GM19239 (cell line): ENCODE measurements at regions not wholly inside any gene's neighbourhood (a gene's known extent, or its start where the extent isn't known, plus 50 kb on each side); places are given as distances from the start of the nearest gene placed in this dataset.

ENCODE experiments used
- DNase-seq: peaks from one replicate; pipeline ENCODE4 v3.0.0; 2011; ENCODE audit warnings: low spot score; ENCODE audit not compliant: insufficient read length
- FAIRE-seq: peaks from 2 replicates; lab custom pipeline; 2011; peaks lifted over from hg19 to GRCh38; lab: Jason Lieb, UNC

DNA sequence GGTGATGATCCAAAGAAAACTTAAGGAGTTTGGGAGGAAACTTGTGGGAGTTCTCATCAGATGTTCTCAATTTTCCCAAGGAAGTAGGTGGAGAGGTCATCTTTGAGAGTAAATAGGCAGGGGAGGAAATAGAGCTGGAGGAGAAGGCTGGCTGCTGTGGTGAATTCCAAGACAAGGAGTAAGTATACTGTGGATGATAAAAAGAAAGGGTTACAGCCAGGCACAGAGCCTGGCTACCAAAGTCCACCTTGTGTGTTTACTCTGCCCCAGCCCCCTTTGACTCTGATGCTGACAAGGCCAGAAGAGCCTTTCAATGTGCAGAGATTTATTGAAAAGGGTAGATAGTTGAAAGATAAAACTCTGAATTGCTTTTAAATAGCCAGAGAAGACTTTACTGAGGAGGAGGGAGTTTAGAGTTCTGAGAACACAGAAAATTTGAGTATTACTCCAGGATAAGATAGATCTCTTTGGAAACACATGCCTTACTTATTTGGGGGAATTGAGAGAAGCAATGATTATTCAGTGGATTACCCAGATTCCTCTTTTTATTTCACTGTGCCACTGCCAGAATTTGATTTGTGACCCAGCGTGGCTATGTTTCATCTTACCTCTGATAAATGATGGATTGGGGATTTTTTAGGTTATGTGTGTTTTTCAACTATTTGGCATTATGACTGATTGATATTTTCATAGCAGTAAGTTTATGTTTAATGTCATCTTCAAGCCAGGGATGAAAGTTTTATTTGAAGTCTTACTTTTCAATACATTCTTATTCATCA lies 182.6 kb upstream of the JAG1 start:
- no peak for FAIRE-seq
- no peak for DNase-seq

DNA sequence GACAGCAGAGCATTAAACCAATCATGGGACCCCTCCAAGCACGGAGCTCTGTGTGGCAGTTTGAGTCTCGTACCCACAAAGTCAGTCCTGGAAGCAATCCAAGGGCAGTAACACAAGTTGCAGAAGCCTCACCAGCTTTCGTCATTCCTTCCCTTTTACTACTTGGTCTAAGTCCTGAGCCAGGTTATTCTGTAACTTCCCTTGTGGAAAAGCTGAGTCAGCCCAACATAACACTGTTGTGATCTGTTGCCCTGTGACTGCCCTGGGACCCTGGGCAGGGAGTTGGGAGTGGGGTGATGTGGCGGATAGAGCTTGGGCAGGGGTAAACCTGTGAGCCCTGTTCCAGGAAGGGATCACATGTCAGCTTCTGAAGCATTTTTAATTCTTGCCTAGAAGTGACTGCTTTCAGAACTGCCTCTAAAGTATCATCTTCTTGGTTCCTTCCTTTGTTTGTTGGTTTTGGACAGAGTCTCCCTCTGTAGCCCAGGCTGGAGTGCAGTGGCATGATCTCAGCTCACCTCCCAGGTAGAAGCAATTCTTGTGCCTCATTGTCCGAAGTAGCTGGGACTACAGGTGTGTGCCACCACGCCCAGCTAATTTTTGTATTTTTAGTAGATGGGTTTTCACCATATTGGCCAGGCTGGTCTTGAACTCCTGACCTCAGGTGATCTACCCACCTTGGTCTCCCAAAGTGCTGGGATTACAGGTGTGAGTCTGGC lies 183.7 kb upstream of the JAG1 start:
- FAIRE-seq (no peak), DNase-seq (no peak)

DNA sequence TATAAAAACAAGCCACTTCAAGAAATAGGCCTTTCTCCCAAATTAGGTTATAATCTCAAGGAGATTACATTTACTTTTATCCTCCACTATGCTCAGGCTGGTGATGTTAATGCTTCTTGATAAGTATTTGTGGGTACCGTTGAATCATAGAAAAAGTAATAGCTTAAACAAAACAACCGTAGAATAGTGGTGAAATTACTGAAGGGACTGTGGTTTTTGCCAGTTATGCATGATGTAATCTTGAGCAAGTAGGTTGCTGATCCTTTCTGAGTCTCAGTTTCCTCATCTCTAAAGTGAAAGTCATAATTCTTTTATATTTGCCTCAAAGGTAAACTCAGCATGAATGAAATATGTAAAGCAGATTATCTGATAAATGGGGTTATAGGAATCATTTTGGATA lies 187.3 kb upstream of the JAG1 start:
- DNase-seq, result no peak
- no peak for FAIRE-seq

DNA sequence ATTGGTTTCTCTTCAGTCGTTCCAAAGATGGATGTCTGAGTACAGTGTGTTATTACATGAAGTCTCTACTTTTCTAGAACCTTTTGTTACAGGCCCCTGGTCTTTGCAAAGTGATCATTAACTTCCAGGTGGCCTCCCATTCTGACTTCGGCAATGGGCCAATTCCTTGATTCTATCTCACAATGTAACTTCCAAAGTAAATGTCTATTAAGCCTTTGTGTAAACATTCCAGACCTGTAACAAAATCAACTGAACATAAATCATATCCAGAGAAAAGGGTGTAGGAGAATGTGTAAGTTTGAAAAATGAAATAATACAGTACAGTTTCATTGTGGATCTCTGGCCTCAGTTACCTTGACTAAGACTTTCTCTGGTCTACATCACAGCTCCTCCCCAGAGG lies 187.8 kb upstream of the JAG1 start:
- no peak for FAIRE-seq

DNA sequence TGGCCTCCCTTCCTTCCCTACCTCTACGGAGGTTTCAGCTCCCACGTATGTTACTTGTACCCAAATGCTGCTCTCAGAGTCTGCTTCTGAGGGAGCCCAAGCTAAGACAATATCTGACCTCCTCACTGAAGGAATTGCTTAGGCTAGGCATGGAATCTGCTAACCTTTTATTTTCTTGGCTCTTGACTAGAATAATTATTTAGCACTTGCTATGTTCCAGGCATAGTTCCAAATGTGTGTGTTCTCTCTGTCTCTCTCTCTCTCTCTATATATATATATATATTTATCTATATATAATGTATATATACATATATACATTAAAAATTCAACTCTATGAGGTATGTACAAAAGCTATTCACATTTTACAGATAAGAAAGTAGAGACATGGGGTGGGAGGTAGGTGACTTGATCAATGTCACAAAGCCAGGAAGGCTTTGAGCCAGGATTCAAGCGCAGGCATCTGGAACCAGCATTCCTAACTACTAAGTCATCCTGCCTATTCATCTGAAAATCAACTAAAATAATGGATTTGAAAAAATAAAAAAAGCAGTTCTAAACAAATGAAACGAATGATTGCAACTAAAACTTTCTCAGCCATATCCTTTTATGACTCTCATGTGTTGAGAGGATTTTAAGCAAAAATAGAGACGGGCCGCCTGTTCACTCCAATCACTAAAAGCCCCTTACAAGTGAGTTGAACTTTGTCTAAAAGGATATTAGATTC lies 189.7 kb upstream of the JAG1 start:
- DNase-seq, result no peak
- no peak for FAIRE-seq

More for the DNA sequence above, 187.8 kb upstream of the JAG1 start:
- DNase-seq, result no peak

DNA sequence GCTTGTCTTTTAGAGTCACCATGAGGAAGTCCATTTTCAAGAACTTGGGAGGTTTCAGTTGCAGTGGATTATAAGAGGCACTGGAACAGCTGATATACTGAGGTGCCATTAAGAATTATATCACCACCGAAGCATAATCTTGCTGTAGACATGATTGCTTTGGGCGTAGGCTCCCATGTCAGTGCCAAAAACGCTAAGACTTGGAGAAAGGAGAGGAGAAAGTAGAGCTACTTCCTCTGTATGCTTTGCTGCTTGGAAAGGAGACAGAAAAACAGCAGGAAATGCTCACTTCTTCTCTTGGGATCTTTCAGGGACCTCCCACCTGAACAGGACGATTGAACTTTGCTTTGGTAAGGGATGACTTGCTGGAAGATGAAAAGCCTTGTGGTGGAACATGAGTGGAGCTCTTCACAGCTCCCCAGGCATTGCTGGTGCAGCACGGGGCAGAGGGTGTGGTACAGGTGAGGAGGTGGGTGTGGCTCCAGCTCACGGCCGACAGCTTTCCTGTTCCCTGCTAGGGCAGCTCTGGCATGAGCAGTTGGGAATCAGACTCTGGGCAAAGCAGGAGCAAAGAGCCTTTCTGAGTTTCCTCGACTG lies 190.4 kb upstream of the JAG1 start:
- no peak for FAIRE-seq
- no peak for DNase-seq

DNA sequence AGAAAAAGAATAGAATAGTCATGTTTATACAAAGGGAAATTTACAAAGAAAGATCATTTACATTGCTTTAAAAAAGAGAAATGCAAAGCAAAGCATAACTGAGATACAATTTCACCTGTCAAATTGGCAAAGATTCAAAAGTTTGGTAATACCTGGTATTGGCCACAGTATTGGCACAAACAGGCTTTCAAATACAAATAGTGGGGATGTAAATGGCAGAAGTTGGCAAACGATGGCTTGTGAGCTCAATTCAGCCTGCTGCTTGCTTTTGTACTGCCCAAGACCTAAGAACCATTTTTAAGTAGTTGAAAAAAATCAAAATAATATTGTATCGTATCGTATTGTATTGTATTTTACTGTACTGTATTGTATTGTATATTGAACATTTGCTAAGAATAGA lies 194.5 kb upstream of the JAG1 start:
- DNase-seq, result no peak
- FAIRE-seq, result no peak

DNA sequence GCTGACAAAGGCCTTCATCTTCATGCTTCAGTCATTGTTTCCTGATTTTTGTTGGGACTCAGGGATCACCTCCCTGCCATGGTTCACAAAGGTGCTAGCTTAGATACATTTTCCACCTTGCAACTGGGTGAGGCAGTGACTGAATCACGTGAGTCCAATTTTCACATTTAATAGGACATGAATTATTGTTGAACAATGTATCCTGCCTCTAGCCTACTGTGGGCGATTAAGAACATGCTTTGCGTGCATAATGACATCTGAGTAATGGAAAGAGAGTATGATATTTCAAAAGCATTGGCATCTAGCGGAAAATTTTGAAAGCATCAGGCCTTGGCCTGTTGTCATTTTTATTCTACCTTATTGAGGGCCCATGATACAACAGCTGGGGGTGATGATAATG lies 199.2 kb upstream of the JAG1 start:
- no peak for FAIRE-seq
- DNase-seq, result no peak

DNA sequence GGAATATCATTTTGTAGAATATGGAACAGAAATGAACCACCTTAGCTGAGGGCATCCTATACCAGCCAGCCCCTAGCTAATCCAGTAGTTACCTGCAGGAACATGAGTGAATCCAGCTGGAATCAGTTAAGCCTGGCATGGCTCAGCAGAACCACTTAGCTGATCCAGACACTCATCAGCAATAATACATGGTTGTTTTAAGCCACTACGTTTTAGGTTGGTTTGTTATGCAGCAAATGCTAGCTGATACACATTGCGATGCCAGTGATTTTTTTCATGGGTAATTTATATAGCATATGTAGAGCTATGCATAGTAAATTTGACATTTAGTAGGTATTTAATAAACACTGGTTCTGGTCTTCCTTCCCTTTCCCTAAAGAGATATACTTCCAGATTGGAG lies 201.9 kb upstream of the JAG1 start:
- no peak for FAIRE-seq
- no peak for DNase-seq

DNA sequence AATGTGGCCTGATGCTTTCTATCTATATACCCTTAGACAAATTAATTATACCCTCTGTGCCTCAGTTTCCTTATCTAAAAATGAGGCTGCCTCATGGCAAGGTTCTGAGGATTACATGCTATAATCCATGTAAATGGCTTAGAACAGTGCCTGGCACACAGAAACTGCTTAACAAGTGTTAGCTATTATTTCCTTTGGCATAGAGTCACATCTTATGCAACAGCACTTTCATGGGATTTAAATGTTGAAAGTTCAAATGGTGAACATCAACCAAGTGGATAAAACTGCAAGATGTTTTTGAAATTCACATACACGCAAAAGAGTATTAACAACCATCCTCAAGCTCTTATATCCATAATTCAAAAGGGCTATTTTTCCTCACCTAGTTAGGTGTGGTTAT lies 202.8 kb upstream of the JAG1 start:
- DNase-seq (no peak), FAIRE-seq (no peak)

DNA sequence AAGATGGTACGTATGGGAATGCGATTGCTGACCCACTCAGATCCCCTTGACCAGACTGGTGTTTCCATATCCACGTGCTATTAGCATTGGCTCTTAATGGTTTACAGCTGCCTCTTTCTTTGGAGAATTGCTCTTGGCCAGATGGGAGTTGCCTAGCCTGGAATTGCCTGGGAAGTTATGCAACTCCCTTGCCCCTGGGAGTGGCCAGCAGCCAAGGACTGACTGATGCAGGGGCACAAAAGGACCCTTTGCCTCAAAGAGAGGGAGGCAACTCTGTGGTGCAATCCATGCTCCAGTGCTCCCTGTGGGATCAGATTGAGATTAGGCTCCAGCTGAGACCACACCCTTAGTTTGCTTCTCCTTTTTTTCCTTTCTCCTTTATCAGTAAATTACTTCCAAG lies 203.5 kb upstream of the JAG1 start:
- FAIRE-seq (no peak), DNase-seq (no peak)

DNA sequence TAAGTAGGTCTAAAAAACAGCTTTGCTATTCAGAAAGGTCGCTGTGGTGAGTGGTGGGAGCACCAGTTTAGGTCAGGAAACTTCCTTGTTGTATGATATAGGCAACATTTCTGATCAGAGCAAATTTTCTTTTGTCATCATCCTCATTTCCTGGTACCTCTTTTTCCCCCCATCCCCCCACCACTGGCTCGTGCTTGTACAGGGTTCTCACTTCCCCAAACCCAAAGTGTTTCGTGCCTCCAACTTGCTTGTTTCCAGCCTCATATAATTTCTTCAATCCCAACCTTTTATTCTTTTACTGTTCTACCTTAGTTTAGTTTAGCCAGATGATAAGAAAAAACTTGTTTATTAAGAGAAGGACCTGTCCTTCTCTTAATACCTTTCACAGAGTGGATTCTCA lies 209.4 kb upstream of the JAG1 start:
- DNase-seq (no peak), FAIRE-seq (no peak)

DNA sequence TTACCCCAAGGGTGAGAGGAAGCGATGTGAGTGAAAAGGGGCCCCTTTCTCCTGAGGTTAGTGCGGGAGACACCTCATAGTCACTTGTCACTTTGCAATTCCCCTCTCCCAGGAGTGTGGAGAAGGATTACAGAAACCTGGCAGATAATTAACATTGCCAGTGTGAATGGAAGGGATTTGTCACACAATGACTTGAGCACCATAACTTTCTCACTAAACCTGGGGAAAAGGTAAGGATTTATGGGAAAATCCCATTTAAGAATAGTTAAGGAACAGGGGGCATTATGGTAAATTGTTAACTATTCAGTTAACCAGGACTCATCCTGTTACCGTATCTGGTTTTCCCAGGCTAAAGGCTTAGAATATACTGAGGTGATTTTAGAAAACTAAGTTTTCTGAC lies 219.5 kb upstream of the JAG1 start:
- DNase-seq (no peak), FAIRE-seq (no peak)

DNA sequence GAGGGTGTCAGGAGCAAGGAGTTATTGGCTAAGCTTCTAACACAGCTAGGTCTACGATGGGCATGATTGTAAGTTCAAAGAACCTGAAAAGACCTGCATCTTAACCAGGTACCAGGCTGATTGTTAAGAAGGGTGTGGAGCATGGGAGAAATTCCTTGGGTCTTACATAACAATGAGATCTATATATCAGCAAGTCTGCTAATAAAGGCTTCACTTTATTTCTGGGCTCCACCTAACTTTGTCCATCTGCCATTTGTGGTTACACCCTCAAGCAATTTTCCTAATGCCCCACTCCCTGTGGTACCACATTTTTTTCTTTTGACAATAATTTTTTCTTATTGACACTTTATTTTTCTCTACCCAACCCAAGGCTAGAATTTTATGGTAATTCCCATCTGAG lies 223.5 kb upstream of the JAG1 start:
- FAIRE-seq (no peak), DNase-seq (no peak)

DNA sequence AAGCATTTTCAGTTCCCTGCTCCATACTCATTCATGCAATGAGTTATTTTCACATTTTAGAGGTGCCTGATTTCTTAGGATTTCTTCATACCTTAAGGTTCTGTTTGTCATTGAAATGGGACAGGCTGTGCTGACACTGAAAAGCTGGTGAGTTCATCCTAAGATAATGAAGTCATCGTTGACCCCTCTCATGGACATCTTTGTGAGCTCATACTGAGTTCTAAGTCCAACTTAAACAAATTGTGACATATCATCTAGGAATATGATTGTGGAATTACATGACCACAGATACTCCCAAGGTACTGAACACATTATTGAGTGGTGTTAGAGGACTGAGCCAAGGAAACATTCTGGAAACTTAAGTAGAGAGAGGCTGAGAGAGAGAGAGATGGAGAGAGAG lies 224.8 kb upstream of the JAG1 start:
- FAIRE-seq (no peak), DNase-seq (no peak)

DNA sequence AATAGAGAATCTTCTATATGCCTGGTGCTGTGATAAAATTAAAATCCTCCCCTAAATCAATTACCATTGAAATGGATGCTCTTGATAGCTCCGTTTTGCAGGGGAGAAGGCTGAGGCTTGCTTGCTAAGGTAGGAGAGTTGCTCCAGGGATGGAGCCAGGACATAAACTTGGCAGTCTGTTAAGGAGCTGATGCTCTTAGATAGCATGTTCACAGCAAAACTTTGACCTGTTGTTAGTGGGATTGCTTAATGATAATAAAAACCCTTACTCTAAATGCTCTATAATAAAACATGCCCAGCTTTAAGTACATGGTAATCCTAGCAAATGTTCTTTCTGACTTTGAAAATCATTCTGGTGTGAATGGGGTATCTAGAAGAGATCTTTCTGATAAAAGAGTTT lies 228.4 kb upstream of the JAG1 start:
- FAIRE-seq (no peak), DNase-seq (no peak)

DNA sequence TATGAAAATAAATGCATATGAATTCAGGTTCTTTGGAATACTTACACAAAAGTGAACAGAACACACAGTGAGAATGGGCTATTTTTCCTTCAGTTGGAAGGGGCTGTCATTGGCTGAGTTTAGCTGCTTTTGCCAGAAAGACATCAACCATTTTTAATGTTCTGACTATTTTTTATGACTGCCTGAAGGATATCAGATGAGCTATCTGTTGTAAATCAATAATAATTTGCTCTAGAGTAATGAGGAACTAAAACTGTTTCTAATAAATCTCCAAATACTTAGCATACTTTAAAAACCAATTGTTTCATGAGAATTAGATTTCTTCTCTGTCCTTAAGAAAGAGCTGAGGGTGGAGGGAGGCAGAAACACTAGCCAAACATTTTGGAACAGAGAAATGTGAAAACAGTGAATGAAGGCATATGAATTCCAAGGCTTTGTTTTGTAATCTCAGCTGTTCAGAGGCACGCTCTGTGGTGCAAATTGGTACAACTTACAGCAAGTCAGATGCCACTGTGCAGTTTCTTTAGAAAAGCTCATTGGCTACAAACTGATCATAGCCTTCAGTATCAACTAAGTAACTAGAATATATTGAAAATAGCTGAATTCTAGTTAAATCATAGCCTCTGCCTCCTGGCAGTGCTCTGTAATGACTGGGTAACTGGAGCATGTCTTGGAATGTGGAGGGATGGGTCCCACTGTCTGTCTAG lies 228.9 kb upstream of the JAG1 start:
- DNase-seq (no peak), FAIRE-seq (no peak)

DNA sequence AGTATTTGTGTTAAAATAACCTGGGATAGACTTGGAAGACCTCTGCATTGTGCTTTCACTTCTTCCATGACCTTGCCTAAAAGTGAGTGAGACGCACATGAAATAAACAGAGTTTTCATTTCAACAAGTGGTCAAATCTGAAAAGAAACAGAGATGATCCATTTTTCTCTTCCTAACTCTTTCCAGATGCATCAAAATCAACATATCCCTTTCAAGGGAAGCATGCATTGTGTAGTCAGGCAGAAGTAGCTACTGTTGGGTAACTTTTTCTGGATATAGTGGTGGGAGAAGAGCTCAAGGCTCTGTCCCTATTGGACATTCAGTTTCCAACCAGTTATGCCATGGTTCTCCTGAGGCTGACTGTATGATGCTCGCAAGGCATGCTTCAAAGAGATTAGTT lies 233.0 kb upstream of the JAG1 start:
- no peak for FAIRE-seq
- DNase-seq, result no peak

DNA sequence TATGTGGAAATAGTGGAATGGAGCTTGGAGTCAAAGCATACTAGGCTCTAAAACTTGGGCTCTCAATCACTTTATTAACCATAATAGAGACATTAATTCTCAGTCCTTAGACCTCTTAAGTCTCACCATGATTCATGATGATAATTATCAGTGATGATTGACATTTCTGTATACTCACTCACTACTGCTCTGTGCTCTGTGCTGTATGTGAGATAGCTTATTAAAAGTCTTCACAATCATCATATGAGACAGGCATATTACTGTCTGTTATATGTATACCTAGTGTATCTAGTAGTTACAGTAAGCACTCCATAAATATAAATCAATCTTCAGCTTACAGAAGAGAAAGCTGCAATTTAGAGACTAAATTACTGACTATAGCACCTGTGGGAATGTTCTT lies 236.0 kb upstream of the JAG1 start:
- FAIRE-seq (no peak), DNase-seq (no peak)

DNA sequence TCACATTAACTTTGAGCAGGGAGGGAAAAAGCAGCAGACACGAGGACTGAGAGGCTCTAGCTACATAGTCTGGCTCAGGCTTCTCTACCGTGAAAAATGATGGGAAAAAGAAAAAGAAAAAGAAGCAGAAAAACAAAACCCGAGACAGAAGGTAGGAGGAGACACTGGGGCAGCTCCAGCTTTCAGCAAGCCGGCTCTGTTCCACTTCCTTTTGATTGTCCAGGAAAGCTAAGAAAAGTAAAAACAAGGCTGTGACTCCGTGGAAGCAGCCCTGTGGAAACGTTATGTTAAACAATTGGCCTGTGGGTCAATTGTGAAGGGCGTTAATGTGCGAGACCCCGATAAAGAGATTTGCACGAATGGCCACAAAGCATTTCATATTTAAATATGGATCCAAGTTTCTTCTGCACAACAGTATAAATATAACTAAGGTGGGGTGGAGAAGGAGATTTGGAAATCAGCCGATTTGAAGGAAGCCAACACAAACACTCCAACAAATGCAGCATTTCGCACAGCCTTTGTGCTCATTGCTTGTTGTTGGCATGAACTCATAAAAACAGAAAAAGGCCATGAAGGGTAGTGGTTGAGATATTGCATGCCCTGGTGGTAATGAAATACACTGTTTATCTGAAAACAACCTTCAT lies 236.9 kb upstream of the JAG1 start:
- no peak for FAIRE-seq
- DNase-seq, result no peak
